ENCODE measurements at regions not wholly inside any gene's neighbourhood (a gene's known extent, or its start where the extent isn't known, plus 50 kb on each side); places are given as distances from the start of the nearest gene placed in this dataset.
"Not testable (repeated sequence)": the region's sequence is repeated elsewhere in the genome, so short reads cannot be mapped to it uniquely, and the experiment has no call there.

DNA sequence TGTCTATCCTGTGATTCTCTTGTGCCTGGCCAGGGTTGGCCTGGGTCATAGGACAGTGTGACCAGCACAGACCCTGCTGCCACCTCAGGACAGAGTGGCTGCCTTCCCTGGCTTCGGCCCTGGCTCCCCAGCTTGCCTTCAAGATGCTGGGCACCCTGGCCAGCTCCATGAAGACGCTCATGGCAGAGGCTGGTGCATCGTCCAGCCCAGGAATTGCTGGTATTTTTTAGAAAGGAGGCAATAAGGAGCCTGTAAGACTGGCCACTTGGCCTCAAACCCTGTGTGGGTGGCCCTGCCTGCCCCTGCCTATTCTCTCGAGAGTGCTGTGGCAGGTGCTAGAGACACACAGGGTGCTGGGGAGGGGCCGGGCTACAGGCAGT lies 70.4 kb upstream of the ACTRT2 start:
- DNase-seq, result no peak

GRCh38 chr1:2951856-2952255 lies 69.4 kb upstream of the ACTRT2 start:
- DNase-seq, result no peak

- DNase-seq, result no peak
Measured at GRCh38 chr1:2952371-2952770, 68.9 kb upstream of the ACTRT2 start.

DNA sequence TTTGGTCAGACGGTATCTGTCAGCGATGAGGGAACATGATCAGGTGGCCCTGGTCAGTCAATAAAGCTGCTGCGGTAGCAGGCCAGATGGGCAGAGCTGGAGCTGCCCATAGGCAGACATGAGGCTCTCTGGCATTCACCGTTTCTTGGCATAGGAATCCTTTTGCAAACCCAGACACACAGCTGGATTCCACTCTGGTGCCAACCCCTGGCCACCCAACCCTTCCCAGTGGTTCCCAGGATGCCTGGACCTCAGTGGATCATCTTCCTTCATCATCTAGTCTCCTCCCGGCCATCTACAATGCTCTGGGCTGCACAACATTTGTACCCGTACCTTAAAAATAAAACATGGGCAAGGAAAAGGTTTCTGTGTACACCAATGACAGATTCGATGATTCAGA lies 68.3 kb upstream of the ACTRT2 start:
- DNase-seq, result no peak

DNA sequence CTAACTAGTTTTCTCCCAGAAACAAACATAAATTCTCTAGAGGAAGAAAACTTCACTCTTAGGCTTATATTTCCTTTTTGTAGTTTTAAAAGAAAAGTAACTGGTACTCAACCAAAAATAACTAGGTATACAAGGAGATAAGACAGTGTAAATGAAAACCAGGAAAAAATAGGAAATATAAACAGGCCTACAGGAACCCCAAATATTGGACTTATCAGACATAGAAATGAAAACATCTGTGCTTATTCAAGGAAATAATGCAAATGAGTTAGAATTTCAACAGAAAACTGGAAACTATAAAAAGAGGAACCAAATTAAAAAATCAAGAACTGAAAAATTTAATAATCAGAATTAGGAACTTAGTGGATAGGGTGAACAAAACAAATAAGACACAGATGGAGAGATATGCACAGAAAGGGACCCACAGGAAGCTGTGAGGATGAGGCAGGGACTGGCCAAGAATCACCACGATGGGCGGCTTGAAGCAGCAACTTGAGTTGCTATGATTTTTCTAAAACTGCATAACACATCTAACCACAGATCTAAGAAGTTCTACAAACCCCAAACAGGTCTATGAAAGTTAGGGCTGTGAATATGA lies 67.5 kb upstream of the ACTRT2 start:
- no peak for DNase-seq

DNA sequence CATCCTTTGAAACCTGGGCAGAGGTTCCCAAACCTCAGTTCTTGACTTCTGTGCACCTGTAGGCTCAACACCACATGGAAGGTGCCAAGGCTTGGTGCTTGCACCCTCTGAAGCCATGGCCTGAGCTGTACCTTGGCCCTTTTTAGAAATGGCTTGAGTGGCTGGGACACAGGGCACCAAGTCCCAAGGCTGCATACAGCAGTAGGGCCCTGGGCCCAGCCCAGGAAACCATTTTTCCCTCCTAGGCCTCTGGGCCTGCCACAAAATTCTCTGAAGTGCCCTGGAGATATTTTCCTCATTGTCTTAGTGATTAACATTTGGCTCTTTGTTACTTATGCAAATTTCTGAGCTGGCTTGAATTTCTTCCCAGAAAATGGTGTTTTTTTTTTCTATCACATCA lies 65.6 kb upstream of the ACTRT2 start:
- DNase-seq, result no peak

GRCh38 chr1:2956576-2956975 lies 64.7 kb upstream of the ACTRT2 start:
- DNase-seq, result no peak

DNA sequence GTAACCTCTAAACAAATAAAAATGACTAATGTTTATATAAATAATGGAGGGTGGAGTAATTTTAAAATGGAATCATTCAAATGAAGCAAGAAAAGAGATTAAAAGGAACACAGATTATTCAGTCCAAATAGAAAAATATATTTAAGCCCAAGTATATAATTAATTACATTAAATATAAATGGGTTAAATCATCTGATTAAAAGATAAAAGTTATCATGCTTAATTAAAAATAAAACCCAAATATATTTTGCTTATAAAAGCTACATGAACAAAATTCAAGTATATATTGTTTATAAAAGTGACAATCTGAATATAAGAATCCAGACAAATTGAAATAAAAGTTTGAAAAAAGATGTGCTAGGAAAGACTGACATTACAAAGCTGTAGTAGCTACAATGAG lies 63.9 kb upstream of the ACTRT2 start:
- no peak for DNase-seq

DNA sequence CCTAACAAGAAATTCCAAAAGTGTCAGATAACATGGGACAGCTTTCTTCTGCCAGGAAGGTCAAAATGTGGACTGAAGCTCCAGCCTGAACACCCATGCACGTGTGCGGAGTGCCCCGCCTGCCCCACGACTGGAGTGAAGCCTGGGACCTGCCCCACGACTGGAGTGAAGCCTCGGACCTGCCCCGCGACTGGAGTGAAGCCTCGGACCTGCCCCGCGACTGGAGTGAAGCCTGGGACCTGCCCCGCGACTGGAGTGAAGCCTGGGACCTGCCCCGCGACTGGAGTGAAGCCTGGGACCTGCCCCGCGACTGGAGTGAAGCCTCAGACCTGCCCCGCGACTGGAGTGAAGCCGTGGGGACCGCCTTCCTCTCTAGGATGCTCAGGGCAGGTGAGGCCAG lies 61.4 kb upstream of the ACTRT2 start:
- not testable (repeated sequence) for DNase-seq

- no peak for DNase-seq
Measured at GRCh38 chr1:2961081-2961480, 60.2 kb upstream of the ACTRT2 start.

DNA sequence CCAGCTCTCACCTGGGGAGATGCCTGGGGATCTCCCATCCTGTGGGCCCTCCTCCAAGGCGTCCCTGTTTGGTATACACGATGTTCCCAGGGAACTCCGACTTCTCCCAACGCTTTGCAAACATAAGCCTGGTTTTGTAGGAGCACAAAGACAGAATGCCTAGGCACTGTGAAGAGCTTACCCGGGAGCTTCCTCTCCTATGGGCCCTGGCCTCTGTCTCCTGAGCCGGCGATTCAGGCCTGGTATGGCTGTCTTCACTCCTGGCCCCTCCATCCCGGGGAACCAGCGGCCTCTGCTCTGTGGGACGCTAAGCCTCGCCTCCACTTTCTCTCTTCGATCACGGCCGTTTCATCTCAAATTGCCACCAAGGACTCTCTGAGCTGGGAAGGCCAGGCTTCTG lies 59.6 kb upstream of the ACTRT2 start:
- no peak for DNase-seq

DNA sequence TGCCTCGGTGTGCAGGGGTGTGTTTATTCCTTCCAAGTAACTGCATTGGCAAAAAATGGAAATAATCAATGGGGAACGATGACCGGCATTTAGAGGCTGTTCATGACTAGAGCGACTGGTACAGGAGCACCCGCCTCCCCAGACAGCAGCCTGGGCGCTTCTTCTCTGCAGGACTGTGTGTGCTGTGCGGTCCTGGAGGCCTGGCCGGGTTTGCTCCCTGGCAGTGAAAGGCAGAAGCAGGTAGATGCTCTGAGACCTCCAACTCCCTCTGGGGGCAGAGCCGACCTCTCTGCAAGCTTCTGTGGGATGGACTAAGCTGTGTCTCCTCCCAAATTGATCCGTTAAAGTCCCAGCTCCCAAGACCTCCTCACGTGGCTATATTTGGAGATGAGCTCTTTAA lies 59.2 kb upstream of the ACTRT2 start:
- DNase-seq, result no peak

GRCh38 chr1:2962541-2962940 lies 58.7 kb upstream of the ACTRT2 start:
- no peak for DNase-seq

- no peak for DNase-seq
Measured at GRCh38 chr1:2962946-2963345, 58.3 kb upstream of the ACTRT2 start.

- DNase-seq, result no peak
Measured at GRCh38 chr1:2965676-2966075, 55.6 kb upstream of the ACTRT2 start.

GRCh38 chr1:2966449-2967328 lies 54.6 kb upstream of the ACTRT2 start:
- DNase-seq, result peak; percentile 54

- no peak for DNase-seq
Measured at GRCh38 chr1:2967329-2967725, 53.9 kb upstream of the ACTRT2 start.

DNA sequence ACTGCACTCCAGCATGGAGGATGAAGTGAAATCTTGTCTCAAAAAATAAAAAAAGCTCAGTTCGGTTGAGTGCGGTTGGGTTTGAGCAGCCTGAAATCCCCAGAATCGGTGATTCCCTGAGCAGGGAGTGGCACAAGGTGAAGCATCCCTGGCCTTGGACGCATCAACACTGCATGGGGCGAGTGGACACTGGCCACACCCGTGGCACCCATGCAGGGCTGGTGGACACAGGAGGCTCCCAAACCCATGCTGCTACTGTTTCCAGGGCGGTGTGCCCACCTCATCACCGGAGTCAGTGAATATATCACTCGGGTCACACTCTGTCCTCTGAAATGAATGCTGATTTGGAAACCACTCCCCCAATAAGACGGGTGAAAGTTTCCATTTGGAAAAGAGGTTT lies 53.4 kb upstream of the ACTRT2 start:
- no peak for DNase-seq

- DNase-seq, result peak; percentile 38
Measured at GRCh38 chr1:2968471-2968881, 52.8 kb upstream of the ACTRT2 start.

DNA sequence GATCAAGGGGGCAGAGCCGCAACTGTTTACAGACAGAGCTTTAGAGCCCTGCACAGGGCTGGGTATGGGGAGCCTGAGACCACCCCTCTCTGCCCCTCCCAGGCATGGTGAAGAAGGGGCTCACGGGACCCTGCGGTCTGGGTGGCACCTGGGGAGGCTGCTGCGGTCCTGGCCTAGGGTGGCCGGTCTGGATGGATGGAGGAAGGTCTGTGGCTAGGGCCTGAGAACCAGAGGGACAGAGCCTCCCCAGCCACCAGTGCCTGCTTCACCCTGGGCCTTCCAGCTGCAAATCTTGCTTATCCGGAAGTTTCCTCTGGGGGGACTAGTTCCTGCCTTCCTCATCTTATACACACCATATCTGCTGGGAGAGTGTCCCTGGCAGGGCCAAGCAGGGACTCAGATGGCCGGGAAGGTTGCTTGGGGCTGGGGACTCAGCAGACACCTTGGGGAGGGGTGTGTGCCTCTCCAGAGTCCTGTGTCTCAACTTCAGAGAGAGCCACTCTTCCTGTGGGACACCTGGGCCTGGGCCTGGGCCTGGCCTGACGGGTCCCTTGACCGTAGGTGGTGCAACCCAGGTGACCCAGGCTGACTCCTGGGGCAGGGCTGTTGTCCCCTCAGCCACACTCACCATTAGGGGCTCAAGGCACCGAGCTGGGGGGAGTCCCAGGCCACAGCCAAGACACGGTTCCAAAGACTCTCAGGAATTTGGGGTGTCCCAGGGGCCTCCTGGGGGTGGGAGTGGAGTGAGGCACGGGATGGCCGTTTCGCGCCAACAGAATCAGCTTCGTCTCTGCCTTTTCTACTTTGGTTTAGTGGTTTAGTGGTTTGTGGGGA lies 52.0 kb upstream of the ACTRT2 start:
- DNase-seq, result no peak

DNA sequence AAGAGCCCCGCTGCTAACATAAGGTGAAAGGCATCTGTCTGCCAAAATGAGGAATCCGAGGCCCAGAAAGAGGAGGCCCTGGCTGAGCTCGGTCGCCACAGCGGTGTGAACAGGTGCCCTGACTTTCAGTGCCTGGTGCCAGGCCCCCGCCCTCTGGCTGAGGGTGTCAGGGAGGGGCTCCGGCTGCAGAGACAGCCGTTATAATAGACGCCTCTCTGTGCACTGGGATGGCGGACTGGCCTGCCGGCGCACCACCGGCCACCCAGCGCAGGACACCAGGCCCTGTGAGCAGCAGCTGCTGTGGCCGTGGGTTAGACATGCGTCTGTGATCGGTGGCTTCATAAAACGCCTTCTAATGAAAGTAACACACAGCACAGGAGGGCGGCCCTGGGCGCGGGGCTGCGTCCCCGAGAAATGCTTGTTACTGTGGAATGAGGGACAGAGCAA lies 51.4 kb upstream of the ACTRT2 start:
- DNase-seq, result no peak

DNA sequence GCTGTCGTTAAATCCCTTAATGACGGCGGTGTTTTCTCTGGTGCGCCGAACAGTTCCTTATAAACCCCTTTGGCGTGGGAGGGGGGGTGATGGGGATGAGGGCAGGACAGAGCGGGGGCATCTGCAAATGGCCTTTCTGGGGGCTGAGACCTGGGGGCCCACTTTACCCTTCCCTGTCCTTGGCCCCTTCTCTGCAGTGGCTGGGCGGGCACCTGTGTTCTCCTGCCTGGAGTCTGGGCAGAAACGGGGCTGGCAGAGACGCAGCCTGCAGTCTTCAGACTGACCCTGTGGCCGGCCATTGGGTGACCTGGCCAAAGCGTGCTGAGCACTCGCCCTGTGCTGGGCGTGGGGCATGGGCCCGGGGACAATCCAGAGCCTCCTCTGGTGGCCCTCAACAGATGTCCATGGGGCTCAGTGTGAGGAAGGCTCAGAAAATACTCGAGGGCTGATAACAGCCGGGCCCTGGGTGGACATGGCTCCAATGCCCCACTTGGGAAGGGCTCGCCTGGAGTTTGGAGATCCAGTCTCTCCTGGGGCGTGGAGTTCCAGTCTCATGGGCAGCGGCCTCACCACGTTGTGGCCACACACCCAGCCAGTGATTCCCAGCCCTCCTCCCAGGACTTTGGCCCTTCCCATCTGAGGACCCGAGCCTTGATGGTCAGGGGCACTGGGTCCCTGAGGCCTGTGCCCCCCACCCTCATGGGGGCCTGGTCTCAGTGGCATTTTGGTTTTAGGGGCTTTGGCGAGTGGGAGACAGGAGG lies 50.8 kb upstream of the ACTRT2 start:
- DNase-seq, result no peak
